ENCODE measurements at regions not wholly inside any gene's neighbourhood (a gene's known extent, or its start where the extent isn't known, plus 50 kb on each side); places are given as distances from the start of the nearest gene placed in this dataset.
"Not testable (repeated sequence)": the region's sequence is repeated elsewhere in the genome, so short reads cannot be mapped to it uniquely, and the experiment has no call there.

- DNase-seq (ENCODE audit: low read depth in 1 of 2, low spot score in 2 of 2); H2BK12ac ChIP-seq (ENCODE audit: low read depth, low read length); H4K5ac ChIP-seq (ENCODE audit: insufficient read length, low read depth, low read length); CTCF ChIA-PET (ENCODE audit: partially characterized antibody); H4K8ac ChIP-seq (ENCODE audit: extremely low read depth, insufficient read depth, low read length); H4K91ac ChIP-seq (replicated peaks; ENCODE audit: insufficient read length, low read length); H2AFZ ChIP-seq (ENCODE audit: low read length); H3K36me3 ChIP-seq (ENCODE audit: control insufficient read depth in 2 of 4, insufficient read depth in 4 of 4, low read length in 3 of 4); H4K20me1 ChIP-seq (replicated peaks in 1 of 2; ENCODE audit: control insufficient read depth in 1 of 2, insufficient read depth in 2 of 2, low read length in 2 of 2); H3K9ac ChIP-seq (replicated peaks in 1 of 4; ENCODE audit: extremely low read depth in 1 of 4, low read depth in 3 of 4, low read length in 3 of 4); H2BK20ac ChIP-seq (ENCODE audit: low read length); POLR2A ChIA-PET (ENCODE audit: partially characterized antibody); H2AK5ac ChIP-seq (ENCODE audit: low read depth, low read length); H3K27ac ChIP-seq (ENCODE audit: low read depth, low read length); H3K23ac ChIP-seq (ENCODE audit: insufficient read length); H3K4ac ChIP-seq (replicated peaks; ENCODE audit: insufficient read length, low read depth, low read length); H3K56ac ChIP-seq (replicated peaks; ENCODE audit: insufficient read length, low read depth, low read length); H3K27me3 ChIP-seq (replicated peaks in 1 of 4; ENCODE audit: control insufficient read depth in 3 of 4, extremely low read depth in 1 of 4, insufficient read depth in 3 of 4, low read length in 3 of 4); H3K4me3 ChIP-seq (ENCODE audit: extremely low read depth in 1 of 4, insufficient read depth in 2 of 4, low read depth in 3 of 4, low read length in 4 of 4); H3K79me2 ChIP-seq (ENCODE audit: control insufficient read depth in 1 of 2, insufficient read depth in 2 of 2, low read length in 2 of 2); H3K79me1 ChIP-seq (ENCODE audit: low read depth, low read length); H2BK15ac ChIP-seq (ENCODE audit: low read length); H3K4me1 ChIP-seq (replicated peaks in 1 of 4; ENCODE audit: control insufficient read depth in 3 of 4, insufficient read depth in 4 of 4, low read length in 3 of 4); H3K14ac ChIP-seq (ENCODE audit: insufficient read length); H3K4me2 ChIP-seq (ENCODE audit: insufficient read depth in 1 of 2, low read depth in 2 of 2, low read length in 2 of 2); H2BK5ac ChIP-seq (ENCODE audit: low read depth, low read length); FAIRE-seq; H2BK120ac ChIP-seq (replicated peaks; ENCODE audit: low read depth, low read length); H3K18ac ChIP-seq (ENCODE audit: extremely low read depth, low read length); H3K23me2 ChIP-seq (ENCODE audit: low read depth, low read length): not testable (repeated sequence)
- H3K9me3 ChIP-seq (ENCODE audit: insufficient read depth in 2 of 2, low read depth in 1 of 2, low read length in 1 of 2) = peaks cover 4 to 31% of the 10 kb centered on the region in 2 experiments; a peak in 2 of 4 replicates
- WGBS, 2 experiments (ENCODE audit: extremely low coverage in 1 of 2, insufficient coverage in 1 of 2, insufficient read length in 1 of 2, insufficient replicate concordance in 2 of 2, low coverage in 1 of 2, low lambda C conversion rate in 2 of 2, missing lambda C conversion rate in 1 of 2) = 87% methylated on average over 7 of the region's 7 CpGs; no CpG with 5 or more reads in 1 of the 2 experiments
These were observed 169.0 kb upstream of the ZNF519 start for GRCh38 chr18:14301255-14301654.

- H4K8ac ChIP-seq (ENCODE audit: extremely low read depth, insufficient read depth, low read length); H2AK5ac ChIP-seq (ENCODE audit: low read depth, low read length); H3K79me1 ChIP-seq (ENCODE audit: low read depth, low read length); H3K4ac ChIP-seq (replicated peaks; ENCODE audit: insufficient read length, low read depth, low read length); H3K79me2 ChIP-seq (ENCODE audit: control insufficient read depth in 1 of 2, insufficient read depth in 2 of 2, low read length in 2 of 2); DNase-seq (ENCODE audit: low read depth in 1 of 2, low spot score in 2 of 2); H3K18ac ChIP-seq (ENCODE audit: extremely low read depth, low read length); H2BK12ac ChIP-seq (ENCODE audit: low read depth, low read length); CTCF ChIA-PET (ENCODE audit: partially characterized antibody); H2BK5ac ChIP-seq (ENCODE audit: low read depth, low read length); H4K5ac ChIP-seq (ENCODE audit: insufficient read length, low read depth, low read length); POLR2A ChIA-PET (ENCODE audit: partially characterized antibody); H3K4me3 ChIP-seq (ENCODE audit: extremely low read depth in 1 of 4, insufficient read depth in 2 of 4, low read depth in 3 of 4, low read length in 4 of 4); H3K23me2 ChIP-seq (ENCODE audit: low read depth, low read length); H3K23ac ChIP-seq (ENCODE audit: insufficient read length); H3K36me3 ChIP-seq (ENCODE audit: control insufficient read depth in 2 of 4, insufficient read depth in 4 of 4, low read length in 3 of 4); H2BK120ac ChIP-seq (replicated peaks; ENCODE audit: low read depth, low read length); H2BK15ac ChIP-seq (ENCODE audit: low read length); H3K4me1 ChIP-seq (replicated peaks in 1 of 4; ENCODE audit: control insufficient read depth in 3 of 4, insufficient read depth in 4 of 4, low read length in 3 of 4); H3K56ac ChIP-seq (replicated peaks; ENCODE audit: insufficient read length, low read depth, low read length); H4K20me1 ChIP-seq (replicated peaks in 1 of 2; ENCODE audit: control insufficient read depth in 1 of 2, insufficient read depth in 2 of 2, low read length in 2 of 2); H2BK20ac ChIP-seq (ENCODE audit: low read length); H3K9ac ChIP-seq (replicated peaks in 1 of 4; ENCODE audit: extremely low read depth in 1 of 4, low read depth in 3 of 4, low read length in 3 of 4); H4K91ac ChIP-seq (replicated peaks; ENCODE audit: insufficient read length, low read length); H3K27ac ChIP-seq (ENCODE audit: low read depth, low read length); H2AFZ ChIP-seq (ENCODE audit: low read length); FAIRE-seq; H3K14ac ChIP-seq (ENCODE audit: insufficient read length); H3K27me3 ChIP-seq (replicated peaks in 1 of 4; ENCODE audit: control insufficient read depth in 3 of 4, extremely low read depth in 1 of 4, insufficient read depth in 3 of 4, low read length in 3 of 4); H3K4me2 ChIP-seq (ENCODE audit: insufficient read depth in 1 of 2, low read depth in 2 of 2, low read length in 2 of 2): not testable (repeated sequence)
- peaks cover 0 to 21% of the 10 kb centered on the region in 2 experiments; a peak in 2 of 4 replicates for H3K9me3 ChIP-seq (ENCODE audit: insufficient read depth in 2 of 2, low read depth in 1 of 2, low read length in 1 of 2)
- no CpG with 5 or more reads among the region's 3 CpGs for WGBS, 2 experiments (ENCODE audit: extremely low coverage in 1 of 2, insufficient coverage in 1 of 2, insufficient read length in 1 of 2, insufficient replicate concordance in 2 of 2, low coverage in 1 of 2, low lambda C conversion rate in 2 of 2, missing lambda C conversion rate in 1 of 2)
These were observed 162.8 kb upstream of the ZNF519 start for GRCh38 chr18:14295081-14295480.

Measured in H1 (cell line).